GM19463 (cell line): ENCODE measurements at regions not wholly inside any gene's neighbourhood (a gene's known extent, or its start where the extent isn't known, plus 50 kb on each side); places are given as distances from the start of the nearest gene placed in this dataset.

Experiments used
- ATAC-seq: cut with Tn5 transposase; IDR thresholded peaks from one replicate; pipeline ENCODE4 v1.9.1; 2021; ENCODE audit warnings: mild to moderate bottlenecking, moderate library complexity; ENCODE audit not compliant: unreplicated experiment

- ATAC-seq: no peak
Observed at GRCh38 chr5:31137676-31138075, 55.8 kb upstream of the CDH6 start.

- no peak for ATAC-seq
Observed at GRCh38 chr5:31135542-31135941, 57.9 kb upstream of the CDH6 start.

GRCh38 chr5:31133488-31133887, 60.0 kb upstream of the CDH6 start:
- no peak for ATAC-seq

- no peak for ATAC-seq
Observed at GRCh38 chr5:31131381-31131891, 62.0 kb upstream of the CDH6 start.

GRCh38 chr5:31130676-31131075, 62.8 kb upstream of the CDH6 start:
- ATAC-seq: no peak

- ATAC-seq: no peak
Observed at GRCh38 chr5:31124651-31125305, 68.7 kb upstream of the CDH6 start.

GRCh38 chr5:31124026-31124425, 69.5 kb upstream of the CDH6 start:
- no peak for ATAC-seq

- ATAC-seq: no peak
Observed at GRCh38 chr5:31122998-31123951, 70.2 kb upstream of the CDH6 start.

GRCh38 chr5:31121224-31121623, 72.3 kb upstream of the CDH6 start:
- ATAC-seq: no peak

- ATAC-seq: no peak
Observed at GRCh38 chr5:31120642-31120948, 72.9 kb upstream of the CDH6 start.

- ATAC-seq: no peak
Observed at GRCh38 chr5:31119938-31120641, 73.4 kb upstream of the CDH6 start.

GRCh38 chr5:31116466-31117031, 76.9 kb upstream of the CDH6 start:
- ATAC-seq: no peak

- no peak for ATAC-seq
Observed at GRCh38 chr5:31114817-31115216, 78.7 kb upstream of the CDH6 start.

- no peak for ATAC-seq
Observed at GRCh38 chr5:31113666-31114350, 79.7 kb upstream of the CDH6 start.

- no peak for ATAC-seq
Observed at GRCh38 chr5:31113101-31113500, 80.4 kb upstream of the CDH6 start.

- no peak for ATAC-seq
Observed at GRCh38 chr5:31107091-31107518, 86.4 kb upstream of the CDH6 start.

- ATAC-seq: no peak
Observed at GRCh38 chr5:31106691-31107090, 86.8 kb upstream of the CDH6 start.

- no peak for ATAC-seq
Observed at GRCh38 chr5:31106278-31106677, 87.2 kb upstream of the CDH6 start.

- no peak for ATAC-seq
Observed at GRCh38 chr5:31104775-31105174, 88.7 kb upstream of the CDH6 start.

- ATAC-seq: no peak
Observed at GRCh38 chr5:31100781-31101310, 92.6 kb upstream of the CDH6 start.
